ENCODE measurements at regions not wholly inside any gene's neighbourhood (a gene's known extent, or its start where the extent isn't known, plus 50 kb on each side); places are given as distances from the start of the nearest gene placed in this dataset.

DNA sequence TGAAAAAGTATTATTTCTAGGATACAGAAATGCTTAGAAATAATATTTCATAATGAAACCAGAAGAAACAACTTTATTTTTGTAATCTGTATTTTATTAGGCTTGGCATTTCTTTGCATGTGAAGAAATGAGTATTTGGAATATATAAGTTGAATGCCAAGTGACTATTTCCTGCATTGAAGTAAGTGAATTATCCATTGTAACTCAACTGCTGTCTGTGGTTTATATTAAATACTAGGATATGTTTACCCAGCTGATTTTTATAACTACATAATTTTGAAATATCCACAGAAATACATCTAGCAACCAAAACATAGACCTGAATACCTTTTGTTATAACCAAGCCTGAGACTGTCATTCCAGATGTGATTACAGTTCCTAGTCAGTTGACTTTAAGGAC, 207.6 kb downstream of the THBS2 start:
- H3K27me3 Mint-ChIP-seq = peaks cover 2% of the 10 kb centered on the region
- H3K27ac Mint-ChIP-seq = no peak overlapping the region
- H3K36me3 Mint-ChIP-seq = no peaks in the 10 kb centered on the region
- no peak overlapping the region for H3K4me3 Mint-ChIP-seq
- H3K4me1 Mint-ChIP-seq = no peaks in the 10 kb centered on the region
- ATAC-seq (ENCODE audit: low read depth) = no peak
- no peaks in the 10 kb centered on the region for H3K9me3 Mint-ChIP-seq
- DNase-seq (ENCODE audit: low spot score in 2 of 2) = no peak

DNA sequence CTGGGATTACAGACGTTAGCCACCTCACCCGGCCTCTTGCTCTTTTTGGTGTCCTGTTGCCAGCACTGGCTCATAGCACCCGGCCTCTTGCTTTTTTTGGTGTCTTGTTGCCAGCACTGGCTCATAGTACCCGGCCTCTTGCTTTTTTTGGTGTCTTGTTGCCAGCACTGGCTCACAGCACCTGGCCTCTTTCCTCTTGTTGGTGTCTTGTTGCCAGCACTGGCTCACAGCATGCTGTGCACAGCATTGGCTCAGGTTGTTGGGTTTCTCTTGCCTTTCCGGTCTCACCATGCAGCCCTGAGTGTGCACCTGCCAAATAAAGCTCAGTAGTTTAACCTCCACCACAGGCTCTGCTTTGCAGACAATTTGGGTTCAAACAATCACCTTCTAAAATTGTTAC, 208.2 kb downstream of the THBS2 start:
- no peak for ATAC-seq (ENCODE audit: low read depth)
- no peak overlapping the region for H3K27ac Mint-ChIP-seq

DNA sequence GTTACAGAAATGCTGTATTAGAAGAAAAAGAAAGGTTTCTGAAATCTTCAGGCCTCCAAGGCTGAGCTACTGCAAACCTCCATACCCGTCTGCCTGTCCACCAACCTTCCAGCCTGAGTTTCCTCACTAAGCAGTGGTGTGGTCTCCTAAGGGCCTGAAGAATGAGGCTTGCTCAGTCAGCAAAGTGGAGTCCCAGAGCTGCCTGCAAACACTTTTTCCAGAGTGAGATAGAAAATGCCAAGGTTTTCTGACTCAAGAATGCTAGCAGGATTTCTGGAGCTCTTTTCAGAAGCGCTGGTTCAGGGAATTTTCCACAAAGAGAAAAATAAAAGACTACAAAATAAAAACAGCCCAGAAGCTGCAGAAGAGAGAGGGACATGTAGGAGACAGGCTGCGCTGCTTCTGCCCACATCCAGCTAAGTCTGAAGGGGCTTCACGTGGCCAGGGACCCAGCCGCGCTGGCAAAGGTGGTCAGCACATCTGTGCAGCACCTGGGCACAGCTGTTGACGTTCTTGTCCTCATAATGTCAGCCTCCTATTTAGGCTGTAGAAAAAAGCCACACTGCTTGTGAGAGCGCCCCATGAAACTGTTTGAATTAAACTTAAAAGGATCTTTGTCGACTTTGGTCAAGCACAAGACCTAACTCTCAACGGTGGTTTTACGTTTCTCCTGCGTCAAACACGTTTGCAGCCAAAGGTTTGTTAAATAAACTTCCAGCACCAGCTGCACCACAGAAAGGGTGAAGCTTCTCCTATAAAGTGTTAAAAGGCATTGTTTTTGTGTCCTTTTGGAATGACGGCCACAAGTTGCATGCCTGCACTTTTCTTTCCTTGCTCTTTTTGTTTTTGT, 209.0 kb downstream of the THBS2 start:
- ATAC-seq (ENCODE audit: low read depth) = no peak
- no peak for DNase-seq (ENCODE audit: low spot score in 2 of 2)
- Mint-ChIP-seq H3K4me1 (no peaks in the 10 kb centered on the region), H3K27me3 (peaks cover 2% of the 10 kb centered on the region), H3K36me3 (no peaks in the 10 kb centered on the region), H3K9me3 (no peaks in the 10 kb centered on the region), H3K27ac (no peak overlapping the region), H3K4me3 (no peak overlapping the region)

More for the DNA sequence above, 208.2 kb downstream of the THBS2 start:
- no peak for DNase-seq (ENCODE audit: low spot score in 2 of 2)
- Mint-ChIP-seq H3K4me1 (no peaks in the 10 kb centered on the region), H3K4me3 (no peak overlapping the region), H3K9me3 (no peaks in the 10 kb centered on the region), H3K36me3 (no peaks in the 10 kb centered on the region), H3K27me3 (peaks cover 2% of the 10 kb centered on the region)

DNA sequence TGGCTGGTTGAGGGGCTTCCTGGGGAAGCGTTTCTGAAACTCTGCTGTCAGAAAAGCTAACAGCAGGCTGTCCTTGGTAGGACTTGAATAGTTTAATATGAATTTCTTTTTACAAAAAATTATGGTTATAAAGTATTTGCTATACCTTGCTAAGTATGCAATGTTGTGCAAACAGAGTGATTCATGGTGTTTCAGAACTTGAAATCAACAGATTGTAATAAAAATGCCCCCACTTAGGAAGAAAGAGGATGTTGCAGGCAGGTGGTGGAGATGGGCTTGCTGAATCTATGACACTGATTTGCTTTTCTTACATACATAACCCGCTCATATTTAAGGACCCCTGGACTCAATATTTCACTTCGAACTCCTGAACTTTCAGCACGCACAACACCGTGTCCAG, 211.6 kb downstream of the THBS2 start:
- Mint-ChIP-seq H3K4me3 (no peak overlapping the region), H3K27me3 (peaks cover 2% of the 10 kb centered on the region), H3K36me3 (no peaks in the 10 kb centered on the region), H3K27ac (no peak overlapping the region), H3K9me3 (peaks cover 3% of the 10 kb centered on the region), H3K4me1 (no peaks in the 10 kb centered on the region)
- ATAC-seq (ENCODE audit: low read depth) (no peak), DNase-seq (ENCODE audit: low spot score in 2 of 2) (no peak)

DNA sequence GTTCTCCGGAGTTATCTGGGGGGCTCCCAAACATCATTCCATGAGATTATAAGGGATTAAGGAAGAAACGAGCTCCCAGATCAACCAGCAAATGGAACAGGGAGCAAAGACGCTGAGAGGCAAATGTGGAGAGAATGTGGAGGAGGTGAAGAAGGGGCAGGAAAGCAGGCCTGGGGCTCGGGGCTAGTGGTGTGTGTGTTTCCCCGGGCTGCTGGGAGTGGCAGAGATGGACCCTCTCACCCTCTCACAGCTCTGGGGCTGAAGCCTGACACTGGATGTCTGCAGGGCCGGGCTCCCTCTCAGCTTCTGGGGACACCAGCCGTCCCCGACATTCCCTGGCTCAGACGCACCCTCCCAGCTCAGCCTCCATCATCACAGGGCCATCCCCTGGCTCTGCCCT, 212.6 kb downstream of the THBS2 start:
- ATAC-seq (ENCODE audit: low read depth) = no peak
- H3K4me1 Mint-ChIP-seq = no peaks in the 10 kb centered on the region
- peaks cover 2% of the 10 kb centered on the region for H3K27me3 Mint-ChIP-seq
- H3K4me3 Mint-ChIP-seq = no peak overlapping the region
- DNase-seq (ENCODE audit: low spot score in 2 of 2) = no peak
- H3K9me3 Mint-ChIP-seq = peaks cover 3% of the 10 kb centered on the region
- H3K36me3 Mint-ChIP-seq = no peaks in the 10 kb centered on the region
- no peak overlapping the region for H3K27ac Mint-ChIP-seq

DNA sequence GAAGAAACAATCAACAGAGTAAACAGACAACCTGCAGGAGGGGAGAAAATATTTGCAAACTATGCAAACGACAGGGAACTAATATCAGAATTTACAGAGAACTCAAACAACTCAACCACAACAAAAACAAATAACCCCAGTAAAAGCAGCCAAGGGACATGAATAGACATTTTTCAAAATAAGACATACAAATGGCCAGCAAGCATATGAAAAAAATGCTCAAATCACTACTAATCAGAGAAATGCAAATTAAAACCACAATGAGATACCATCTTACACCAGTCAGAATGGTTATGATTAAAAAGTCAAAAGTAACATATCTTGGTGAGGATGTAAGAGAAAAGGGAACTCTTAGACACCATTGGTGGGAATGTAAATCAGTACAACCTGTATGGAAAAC, 215.0 kb downstream of the THBS2 start:
- Mint-ChIP-seq H3K4me1 (no peaks in the 10 kb centered on the region), H3K4me3 (no peak overlapping the region), H3K27ac (no peak overlapping the region), H3K36me3 (no peaks in the 10 kb centered on the region), H3K9me3 (peaks cover 3% of the 10 kb centered on the region), H3K27me3 (no peaks in the 10 kb centered on the region)
- DNase-seq (ENCODE audit: low spot score in 2 of 2) (no peak), ATAC-seq (ENCODE audit: low read depth) (no peak)

DNA sequence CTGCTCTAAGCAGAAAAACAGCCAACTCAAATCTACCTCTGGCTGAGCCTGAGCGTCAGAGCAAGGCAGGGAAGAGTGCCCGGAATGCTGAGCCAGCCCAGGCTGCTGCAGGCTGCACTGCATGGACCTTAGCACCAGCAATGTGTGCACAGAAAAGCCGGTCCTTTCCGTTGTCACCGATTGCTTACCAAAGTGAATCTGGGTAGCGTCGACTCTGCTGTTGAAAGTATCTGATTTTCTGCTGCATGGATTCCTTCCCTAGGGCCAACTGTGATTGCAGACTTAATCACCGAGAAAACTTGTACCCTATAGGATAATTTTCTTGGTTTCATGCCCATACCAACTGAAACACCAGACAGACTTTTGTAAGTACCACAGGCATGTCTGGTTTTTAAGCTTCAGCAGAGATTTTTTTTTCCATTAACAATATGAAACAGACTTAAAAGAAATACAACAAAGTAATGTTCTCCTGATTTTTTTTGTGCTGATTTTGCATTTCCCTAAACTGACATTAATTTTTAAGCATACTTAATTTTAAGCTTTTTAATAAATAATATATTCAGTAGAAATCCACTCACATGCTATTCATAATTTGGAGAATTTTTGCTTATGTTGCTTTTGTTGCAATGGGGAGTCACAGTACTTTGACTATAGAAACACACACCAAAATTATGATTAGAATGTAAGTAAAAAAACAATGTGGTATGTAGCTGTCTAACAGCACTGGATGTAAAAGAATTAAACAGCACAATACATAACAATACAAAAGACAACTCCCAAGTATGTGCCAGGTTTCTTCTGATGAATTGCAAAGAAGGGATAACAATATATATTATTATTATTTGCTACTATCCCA, 218.0 kb downstream of the THBS2 start:
- Mint-ChIP-seq H3K4me3 (no peak overlapping the region), H3K36me3 (no peaks in the 10 kb centered on the region), H3K9me3 (peaks cover 5% of the 10 kb centered on the region), H3K4me1 (no peaks in the 10 kb centered on the region), H3K27ac (no peak overlapping the region), H3K27me3 (peaks cover 4% of the 10 kb centered on the region)
- no peak for DNase-seq (ENCODE audit: low spot score in 2 of 2)
- no peak for ATAC-seq (ENCODE audit: low read depth)

DNA sequence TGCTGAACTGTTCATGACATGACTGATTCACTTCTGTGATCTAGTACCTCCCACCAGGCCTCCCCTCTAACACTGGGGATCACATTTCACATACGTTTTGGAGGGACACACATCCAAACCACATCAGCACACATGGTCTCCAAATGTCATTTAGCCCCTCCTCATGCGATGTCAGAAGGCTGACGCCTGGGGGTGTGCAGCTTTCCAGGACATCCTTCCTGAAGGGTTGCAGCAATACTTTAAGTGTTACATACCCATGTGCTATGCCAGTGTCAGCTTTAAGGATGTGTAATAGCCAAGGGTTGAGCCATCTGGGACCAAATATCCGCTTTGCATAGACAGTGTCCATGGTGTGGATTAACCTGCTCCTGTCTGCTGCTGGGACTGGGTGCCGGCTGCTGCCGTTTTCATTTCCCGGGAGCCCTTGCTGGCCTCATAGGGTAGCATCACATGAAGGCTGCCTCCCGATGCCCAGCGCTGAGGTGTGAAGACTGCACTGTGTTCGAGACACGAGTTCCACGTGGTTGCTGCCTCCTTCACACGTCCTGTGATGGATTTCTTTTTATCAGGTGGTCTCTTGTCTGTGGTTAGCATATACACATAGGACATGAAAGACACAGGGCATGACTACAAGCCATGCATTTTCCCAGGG, 219.0 kb downstream of the THBS2 start:
- Mint-ChIP-seq H3K36me3 (no peaks in the 10 kb centered on the region), H3K9me3 (peaks cover 5% of the 10 kb centered on the region), H3K27me3 (peaks cover 4% of the 10 kb centered on the region), H3K4me3 (no peak overlapping the region), H3K4me1 (no peaks in the 10 kb centered on the region), H3K27ac (no peak overlapping the region)
- ATAC-seq (ENCODE audit: low read depth) (no peak), DNase-seq (ENCODE audit: low spot score in 2 of 2) (no peak)

DNA sequence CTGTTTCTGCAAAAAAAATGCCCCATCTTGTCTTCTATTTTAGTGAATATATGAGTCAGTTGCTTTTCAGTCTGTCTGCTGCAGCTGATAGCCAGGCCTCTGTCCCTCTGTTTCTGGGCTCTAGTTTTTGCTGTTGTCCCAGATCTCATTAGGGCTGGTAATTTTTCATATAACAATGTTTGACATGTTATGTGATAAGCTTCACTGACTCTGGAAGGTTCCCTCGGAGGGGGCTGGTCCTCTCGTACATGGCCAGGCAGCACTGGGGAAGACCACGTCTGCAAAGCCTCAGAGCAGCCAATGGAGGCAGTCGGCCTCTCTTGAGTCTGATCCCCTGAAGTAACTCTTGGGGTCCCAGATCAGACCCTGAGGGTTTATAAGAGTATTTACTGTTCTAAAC, 223.8 kb downstream of the THBS2 start:
- no peak overlapping the region for H3K27ac Mint-ChIP-seq
- DNase-seq (ENCODE audit: low spot score in 2 of 2) (no peak), ATAC-seq (ENCODE audit: low read depth) (no peak)
- H3K4me1 Mint-ChIP-seq = no peaks in the 10 kb centered on the region
- peaks cover 4% of the 10 kb centered on the region for H3K27me3 Mint-ChIP-seq
- no peaks in the 10 kb centered on the region for H3K36me3 Mint-ChIP-seq
- H3K9me3 Mint-ChIP-seq = peaks cover 2% of the 10 kb centered on the region
- no peak overlapping the region for H3K4me3 Mint-ChIP-seq

DNA sequence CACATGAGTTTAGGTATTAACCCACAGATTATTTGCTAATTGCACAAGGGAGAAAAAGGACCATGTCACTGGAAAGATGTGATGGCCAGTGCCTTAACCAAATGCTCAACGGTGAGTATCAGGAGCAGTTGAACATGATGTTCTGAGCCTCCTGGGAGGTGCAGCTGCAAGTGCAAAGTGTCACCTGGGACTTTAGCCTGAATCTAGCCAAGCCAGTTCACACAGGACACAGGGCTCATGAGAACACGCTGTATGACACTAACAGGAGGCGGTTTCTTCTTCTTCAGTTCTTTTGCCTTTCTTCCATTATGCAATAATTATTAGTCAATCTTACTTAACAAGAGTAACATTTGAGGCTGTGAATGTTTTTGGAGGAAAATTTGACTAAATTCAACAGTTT, 225.3 kb downstream of the THBS2 start:
- ATAC-seq (ENCODE audit: low read depth) = no peak
- no peak overlapping the region for H3K27ac Mint-ChIP-seq

DNA sequence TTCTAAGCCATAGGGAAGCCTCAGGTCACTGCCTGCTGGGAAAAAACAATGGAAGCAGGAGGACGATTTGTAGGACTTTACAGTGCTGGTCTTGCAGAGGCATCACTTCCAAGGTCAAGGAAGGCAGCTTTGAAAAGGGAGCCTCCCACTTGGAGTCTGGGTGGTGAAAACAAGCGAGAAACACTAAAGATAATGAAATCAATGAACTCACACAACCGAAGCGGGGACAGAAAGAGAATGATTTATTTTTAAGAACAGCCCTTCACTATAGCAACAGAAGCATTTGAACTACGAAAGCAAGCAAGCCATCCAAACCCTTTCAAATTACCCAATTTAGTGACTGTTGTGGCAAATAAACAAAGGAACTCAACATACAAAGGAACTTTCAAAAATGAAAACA, 227.5 kb downstream of the THBS2 start:
- Mint-ChIP-seq H3K9me3 (no peaks in the 10 kb centered on the region), H3K27ac (no peak overlapping the region), H3K4me3 (no peak overlapping the region), H3K36me3 (no peaks in the 10 kb centered on the region), H3K4me1 (no peaks in the 10 kb centered on the region), H3K27me3 (no peaks in the 10 kb centered on the region)
- DNase-seq (ENCODE audit: low spot score in 2 of 2) (no peak), ATAC-seq (ENCODE audit: low read depth) (no peak)

More for the DNA sequence above, 225.3 kb downstream of the THBS2 start:
- no peaks in the 10 kb centered on the region for H3K4me1 Mint-ChIP-seq
- peaks cover under 1% of the 10 kb centered on the region for H3K9me3 Mint-ChIP-seq
- no peak for DNase-seq (ENCODE audit: low spot score in 2 of 2)
- H3K4me3 Mint-ChIP-seq = no peak overlapping the region
- H3K27me3 Mint-ChIP-seq = peaks cover 3% of the 10 kb centered on the region
- H3K36me3 Mint-ChIP-seq = no peaks in the 10 kb centered on the region

DNA sequence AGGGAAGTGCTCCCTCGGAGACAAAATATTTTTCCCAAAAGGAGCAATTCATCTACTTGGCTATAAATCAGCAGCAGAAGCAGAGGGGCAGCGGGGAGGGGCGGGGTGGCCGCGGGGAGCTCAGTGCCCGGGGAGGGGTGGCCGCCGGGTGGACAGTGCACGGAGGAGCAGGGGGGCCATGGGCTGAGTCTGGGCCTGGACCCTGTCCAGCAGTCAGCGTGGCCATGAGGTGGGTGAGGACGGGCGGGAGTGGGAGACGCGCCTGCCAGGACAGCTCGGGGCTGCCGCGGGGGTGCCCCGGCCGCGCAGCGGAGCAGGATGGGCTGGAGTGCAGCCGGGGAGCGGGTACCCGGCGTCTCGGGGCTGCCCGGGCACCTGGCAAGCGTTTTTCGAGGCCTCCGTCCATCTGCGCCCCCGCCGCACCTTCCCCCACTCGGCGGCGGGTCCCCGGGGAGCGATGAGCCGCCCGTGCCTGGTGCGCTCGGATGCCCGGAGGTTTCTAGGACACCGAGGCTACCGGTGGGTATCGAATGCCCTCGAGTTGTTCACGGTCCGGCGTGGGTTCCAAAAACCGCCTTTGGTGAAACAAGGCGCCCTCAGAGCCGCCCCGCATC, 229.5 kb downstream of the THBS2 start:
- no peak for DNase-seq (ENCODE audit: low spot score in 2 of 2)
- Mint-ChIP-seq H3K4me3 (no peak overlapping the region), H3K4me1 (no peaks in the 10 kb centered on the region), H3K27me3 (peaks cover 4% of the 10 kb centered on the region), H3K36me3 (no peaks in the 10 kb centered on the region), H3K27ac (no peak overlapping the region), H3K9me3 (no peaks in the 10 kb centered on the region)
- no peak for ATAC-seq (ENCODE audit: low read depth)

DNA sequence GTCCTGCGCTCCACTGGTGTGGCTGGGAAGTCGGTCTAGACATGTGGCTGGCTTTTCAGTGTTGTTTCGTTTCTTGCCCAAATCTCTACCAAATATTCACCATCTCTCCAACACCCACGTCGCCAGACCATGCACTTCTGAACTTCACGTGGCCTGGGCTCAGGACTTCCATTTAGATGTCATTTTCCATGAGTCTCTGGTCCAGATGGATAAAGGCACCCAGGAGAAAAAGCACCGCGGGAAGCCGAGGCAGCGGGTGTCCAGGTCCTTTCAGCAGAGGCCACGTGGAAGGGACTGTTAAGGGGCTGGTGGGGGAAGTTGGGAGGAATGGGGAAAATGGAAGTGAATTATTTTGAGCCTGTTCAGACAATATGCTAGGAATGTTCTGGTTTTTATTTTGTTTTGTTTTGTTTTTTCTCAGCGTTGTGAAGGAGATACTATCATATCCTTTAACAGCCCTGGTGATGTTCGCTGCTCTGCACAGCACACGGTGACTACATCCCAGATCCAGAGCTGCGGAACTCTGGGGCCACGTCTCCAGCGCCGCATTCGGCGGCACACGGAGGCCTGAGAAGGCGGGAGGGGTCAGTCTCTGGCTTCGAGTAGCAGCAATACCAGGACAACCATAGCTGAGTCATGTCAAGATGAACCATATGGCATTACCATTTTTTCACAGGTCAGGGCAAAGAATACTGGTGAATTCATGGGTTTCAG, 230.3 kb downstream of the THBS2 start:
- no peaks in the 10 kb centered on the region for H3K36me3 Mint-ChIP-seq

More for the DNA sequence above, 230.3 kb downstream of the THBS2 start:
- Mint-ChIP-seq H3K9me3 (no peaks in the 10 kb centered on the region), H3K4me3 (no peak overlapping the region), H3K27me3 (peaks cover 4% of the 10 kb centered on the region), H3K27ac (no peak overlapping the region), H3K4me1 (no peaks in the 10 kb centered on the region)
- ATAC-seq (ENCODE audit: low read depth) = no peak
- no peak for DNase-seq (ENCODE audit: low spot score in 2 of 2)
